ENCODE measurements at regions not wholly inside any gene's neighbourhood (a gene's known extent, or its start where the extent isn't known, plus 50 kb on each side); places are given as distances from the start of the nearest gene placed in this dataset.

DNA sequence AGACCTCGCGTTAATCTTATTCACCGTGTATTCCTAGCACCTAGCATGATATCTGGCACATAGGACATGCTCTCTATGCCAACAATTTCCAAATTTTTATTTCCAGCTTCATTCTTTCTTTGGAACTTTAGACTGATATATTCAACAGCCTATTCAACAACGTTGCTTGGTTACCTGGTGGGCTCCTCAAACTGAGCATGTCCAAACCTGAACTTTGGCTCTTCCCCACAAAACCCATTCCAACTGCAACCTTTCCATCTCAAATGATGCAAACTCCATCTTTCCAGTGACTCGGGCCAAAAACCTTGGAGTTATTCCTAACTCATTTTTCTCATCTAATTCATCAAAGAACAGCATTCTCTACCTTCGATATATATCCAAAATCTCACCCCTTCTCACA, 525.2 kb downstream of the AGTPBP1 start:
- no peak overlapping the region for H3K4me3 ChIP-seq
- intact Hi-C loops (cut with micrococcal nuclease) = no loop called here
- TF ChIP-seq, protein P1, sequence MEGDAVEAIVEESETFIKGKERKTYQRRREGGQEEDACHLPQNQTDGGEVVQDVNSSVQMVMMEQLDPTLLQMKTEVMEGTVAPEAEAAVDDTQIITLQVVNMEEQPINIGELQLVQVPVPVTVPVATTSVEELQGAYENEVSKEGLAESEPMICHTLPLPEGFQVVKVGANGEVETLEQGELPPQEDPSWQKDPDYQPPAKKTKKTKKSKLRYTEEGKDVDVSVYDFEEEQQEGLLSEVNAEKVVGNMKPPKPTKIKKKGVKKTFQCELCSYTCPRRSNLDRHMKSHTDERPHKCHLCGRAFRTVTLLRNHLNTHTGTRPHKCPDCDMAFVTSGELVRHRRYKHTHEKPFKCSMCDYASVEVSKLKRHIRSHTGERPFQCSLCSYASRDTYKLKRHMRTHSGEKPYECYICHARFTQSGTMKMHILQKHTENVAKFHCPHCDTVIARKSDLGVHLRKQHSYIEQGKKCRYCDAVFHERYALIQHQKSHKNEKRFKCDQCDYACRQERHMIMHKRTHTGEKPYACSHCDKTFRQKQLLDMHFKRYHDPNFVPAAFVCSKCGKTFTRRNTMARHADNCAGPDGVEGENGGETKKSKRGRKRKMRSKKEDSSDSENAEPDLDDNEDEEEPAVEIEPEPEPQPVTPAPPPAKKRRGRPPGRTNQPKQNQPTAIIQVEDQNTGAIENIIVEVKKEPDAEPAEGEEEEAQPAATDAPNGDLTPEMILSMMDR (IDR thresholded peaks at IDR 0.05; ENCODE audit: borderline replicate concordance) = no peak
- peaks cover 16% of the 10 kb centered on the region for H3K27me3 ChIP-seq (ENCODE audit: low read depth)
- DNase-seq = no peak
- no peak overlapping the region for H3K27ac ChIP-seq (replicated peaks)
- no peaks in the 10 kb centered on the region for H3K4me1 ChIP-seq
- H3K36me3 ChIP-seq = no peaks in the 10 kb centered on the region
- no peaks in the 10 kb centered on the region for H3K9me3 ChIP-seq (replicated peaks)

DNA sequence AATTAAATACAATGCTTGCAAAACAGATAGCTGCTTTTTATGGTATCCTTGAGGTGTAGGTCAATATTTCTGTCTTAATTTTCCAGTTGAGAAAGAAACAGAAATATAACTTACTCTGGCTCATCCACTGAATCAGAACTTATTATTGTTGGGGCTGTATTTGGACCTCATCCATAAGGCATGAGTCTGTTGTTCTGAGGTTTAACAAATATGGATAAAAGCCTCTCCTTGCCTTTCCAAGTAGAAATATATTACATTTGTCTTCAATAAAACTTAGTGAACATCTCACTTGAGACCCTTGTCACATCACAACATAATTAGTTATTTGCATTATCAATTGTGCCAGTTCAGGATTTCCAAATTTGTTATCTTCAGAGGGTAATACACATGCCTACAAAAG, 525.8 kb downstream of the AGTPBP1 start:
- DNase-seq = no peak
- no peaks in the 10 kb centered on the region for H3K9me3 ChIP-seq (replicated peaks)
- intact Hi-C loops (cut with micrococcal nuclease) = no loop called here
- peaks cover 16% of the 10 kb centered on the region for H3K27me3 ChIP-seq (ENCODE audit: low read depth)
- H3K4me3 ChIP-seq = no peak overlapping the region
- H3K4me1 ChIP-seq = no peaks in the 10 kb centered on the region
- no peaks in the 10 kb centered on the region for H3K36me3 ChIP-seq
- no peak overlapping the region for H3K27ac ChIP-seq (replicated peaks)
- TF ChIP-seq, protein P1 (IDR thresholded peaks at IDR 0.05; ENCODE audit: borderline replicate concordance) = no peak

DNA sequence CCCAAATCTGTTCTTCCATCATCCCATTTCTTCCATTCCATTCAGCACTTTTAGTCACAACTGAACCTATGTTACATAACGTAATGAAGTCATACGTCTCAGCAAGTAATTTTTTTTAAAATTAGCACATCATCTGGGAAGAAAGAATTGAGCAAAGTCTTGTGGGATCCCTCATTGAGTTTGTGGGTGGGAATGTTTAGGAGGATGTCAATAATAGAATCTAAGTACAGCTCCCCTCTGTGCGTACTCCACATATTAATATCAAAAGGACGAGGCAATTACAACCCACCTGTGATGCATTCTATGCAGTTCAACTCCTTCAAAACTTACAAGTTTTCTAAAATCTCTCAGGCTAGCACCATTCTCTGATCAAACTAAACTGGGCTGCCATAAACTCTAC, 526.3 kb downstream of the AGTPBP1 start:
- H3K4me1 ChIP-seq = no peaks in the 10 kb centered on the region
- H3K9me3 ChIP-seq (replicated peaks) = no peaks in the 10 kb centered on the region
- no peak overlapping the region for H3K4me3 ChIP-seq
- no peak for DNase-seq
- H3K27ac ChIP-seq (replicated peaks) = no peak overlapping the region
- TF ChIP-seq, protein P1 (IDR thresholded peaks at IDR 0.05; ENCODE audit: borderline replicate concordance) = no peak
- intact Hi-C loops (cut with micrococcal nuclease) = no loop called here
- peaks cover 16% of the 10 kb centered on the region for H3K27me3 ChIP-seq (ENCODE audit: low read depth)
- no peaks in the 10 kb centered on the region for H3K36me3 ChIP-seq

GRCh38 chr9:85213650-85214607, 527.8 kb downstream of the AGTPBP1 start:
- no peaks in the 10 kb centered on the region for H3K4me1 ChIP-seq
- no peaks in the 10 kb centered on the region for H3K9me3 ChIP-seq (replicated peaks)
- TF ChIP-seq, protein P1 (IDR thresholded peaks at IDR 0.05; ENCODE audit: borderline replicate concordance) = no peak
- H3K4me3 ChIP-seq = no peak overlapping the region
- H3K27me3 ChIP-seq (ENCODE audit: low read depth) = peaks cover 16% of the 10 kb centered on the region
- no peaks in the 10 kb centered on the region for H3K36me3 ChIP-seq
- no peak for DNase-seq
- no peak overlapping the region for H3K27ac ChIP-seq (replicated peaks)
- intact Hi-C loops (cut with micrococcal nuclease) = no loop called here

GRCh38 chr9:85212887-85213286, 528.9 kb downstream of the AGTPBP1 start:
- DNase-seq = no peak
- Histone ChIP-seq H3K27ac (replicated peaks) (no peak overlapping the region), H3K9me3 (replicated peaks) (no peaks in the 10 kb centered on the region), H3K4me3 (no peak overlapping the region), H3K27me3 (ENCODE audit: low read depth) (peaks cover 19% of the 10 kb centered on the region), H3K4me1 (no peaks in the 10 kb centered on the region), H3K36me3 (no peaks in the 10 kb centered on the region)
- intact Hi-C loops (cut with micrococcal nuclease) = no loop called here
- TF ChIP-seq, protein P1 (IDR thresholded peaks at IDR 0.05; ENCODE audit: borderline replicate concordance) = no peak

Measured in left ventricle myocardium inferior (tissue), 1 donor.